ENCODE measurements at regions not wholly inside any gene's neighbourhood (a gene's known extent, or its start where the extent isn't known, plus 50 kb on each side); places are given as distances from the start of the nearest gene placed in this dataset.

GRCh38 chr9:81473708-81474107 lies 215.6 kb downstream of the TLE1 start:
- Histone ChIP-seq H3K36me3 (replicated peaks; ENCODE audit: insufficient read depth, low read depth) (no peaks in the 10 kb centered on the region), H4K20me1 (ENCODE audit: insufficient read depth, poor library complexity, severe bottlenecking) (no peaks in the 10 kb centered on the region), H3K9me2 (replicated peaks; ENCODE audit: insufficient read depth) (no peaks in the 10 kb centered on the region), H3K9me3 (ENCODE audit: low read depth) (no peaks in the 10 kb centered on the region), H2AFZ (no peak overlapping the region), H3K4me2 (no peak overlapping the region), H3K79me2 (no peaks in the 10 kb centered on the region), H3K4me3 (no peak overlapping the region), H3K4me1 (ENCODE audit: insufficient read depth) (no peaks in the 10 kb centered on the region), H3K27me3 (no peaks in the 10 kb centered on the region), H3K27ac (no peak overlapping the region)
- TF ChIP-seq EZH2phosphoT487 (IDR thresholded peaks at IDR 0.05; ENCODE audit: low read depth, severe bottlenecking, unreplicated experiment) (no peak), EZH2 (IDR thresholded peaks at IDR 0.05; ENCODE audit: borderline replicate concordance) (no peak), CTCF (IDR thresholded peaks at IDR 0.05; ENCODE audit: poor library complexity) (no peak)
- 89% methylated on average over 1 of the region's 1 CpG for WGBS (ENCODE audit: low lambda C conversion rate, missing lambda C conversion rate)
- no peak for DNase-seq (ENCODE audit: low spot score)

GRCh38 chr9:81473206-81473605 lies 216.1 kb downstream of the TLE1 start:
- TF ChIP-seq EZH2 (IDR thresholded peaks at IDR 0.05; ENCODE audit: borderline replicate concordance): no peak
- no peak for TF ChIP-seq EZH2phosphoT487 (IDR thresholded peaks at IDR 0.05; ENCODE audit: low read depth, severe bottlenecking, unreplicated experiment)
- no peak for TF ChIP-seq CTCF (IDR thresholded peaks at IDR 0.05; ENCODE audit: poor library complexity)
- 61% methylated on average over 2 of the region's 2 CpGs for WGBS (ENCODE audit: low lambda C conversion rate, missing lambda C conversion rate)

GRCh38 chr9:81472701-81473100 lies 216.6 kb downstream of the TLE1 start:
- Histone ChIP-seq H3K79me2 (no peaks in the 10 kb centered on the region), H3K4me3 (no peak overlapping the region), H3K4me2 (no peak overlapping the region), H3K9me2 (replicated peaks; ENCODE audit: insufficient read depth) (no peaks in the 10 kb centered on the region), H3K27me3 (no peaks in the 10 kb centered on the region), H3K9me3 (ENCODE audit: low read depth) (no peaks in the 10 kb centered on the region), H4K20me1 (ENCODE audit: insufficient read depth, poor library complexity, severe bottlenecking) (no peaks in the 10 kb centered on the region), H2AFZ (no peak overlapping the region), H3K4me1 (ENCODE audit: insufficient read depth) (no peaks in the 10 kb centered on the region), H3K36me3 (replicated peaks; ENCODE audit: insufficient read depth, low read depth) (no peaks in the 10 kb centered on the region), H3K27ac (no peak overlapping the region)
- TF ChIP-seq CTCF (IDR thresholded peaks at IDR 0.05; ENCODE audit: poor library complexity) (no peak), EZH2 (IDR thresholded peaks at IDR 0.05; ENCODE audit: borderline replicate concordance) (no peak), EZH2phosphoT487 (IDR thresholded peaks at IDR 0.05; ENCODE audit: low read depth, severe bottlenecking, unreplicated experiment) (no peak)
- no peak for DNase-seq (ENCODE audit: low spot score)
- WGBS (ENCODE audit: low lambda C conversion rate, missing lambda C conversion rate): 86% methylated on average over 10 of the region's 10 CpGs

More at GRCh38 chr9:81473206-81473605, 216.1 kb downstream of the TLE1 start:
- H3K4me1 ChIP-seq (ENCODE audit: insufficient read depth): no peaks in the 10 kb centered on the region
- no peaks in the 10 kb centered on the region for H3K9me2 ChIP-seq (replicated peaks; ENCODE audit: insufficient read depth)
- H3K36me3 ChIP-seq (replicated peaks; ENCODE audit: insufficient read depth, low read depth): no peaks in the 10 kb centered on the region
- no peak for DNase-seq (ENCODE audit: low spot score)
- H3K4me2 ChIP-seq: no peak overlapping the region
- no peaks in the 10 kb centered on the region for H3K79me2 ChIP-seq
- H3K9me3 ChIP-seq (ENCODE audit: low read depth): no peaks in the 10 kb centered on the region
- no peaks in the 10 kb centered on the region for H3K27me3 ChIP-seq
- H4K20me1 ChIP-seq (ENCODE audit: insufficient read depth, poor library complexity, severe bottlenecking): no peaks in the 10 kb centered on the region
- no peak overlapping the region for H2AFZ ChIP-seq
- H3K27ac ChIP-seq: no peak overlapping the region
- H3K4me3 ChIP-seq: no peak overlapping the region

GRCh38 chr9:81470864-81471263 lies 218.5 kb downstream of the TLE1 start:
- Histone ChIP-seq H4K20me1 (ENCODE audit: insufficient read depth, poor library complexity, severe bottlenecking) (no peaks in the 10 kb centered on the region), H2AFZ (no peak overlapping the region)

More at GRCh38 chr9:81470864-81471263, 218.5 kb downstream of the TLE1 start:
- no peaks in the 10 kb centered on the region for H3K9me3 ChIP-seq (ENCODE audit: low read depth)
- no peaks in the 10 kb centered on the region for H3K79me2 ChIP-seq
- no peaks in the 10 kb centered on the region for H3K9me2 ChIP-seq (replicated peaks; ENCODE audit: insufficient read depth)
- no peak for DNase-seq (ENCODE audit: low spot score)
- no peak overlapping the region for H3K27ac ChIP-seq
- no peak overlapping the region for H3K4me3 ChIP-seq
- no peak overlapping the region for H3K4me2 ChIP-seq
- H3K27me3 ChIP-seq: no peaks in the 10 kb centered on the region
- TF ChIP-seq EZH2phosphoT487 (IDR thresholded peaks at IDR 0.05; ENCODE audit: low read depth, severe bottlenecking, unreplicated experiment): no peak
- no peak for TF ChIP-seq EZH2 (IDR thresholded peaks at IDR 0.05; ENCODE audit: borderline replicate concordance)
- no peak for TF ChIP-seq CTCF (IDR thresholded peaks at IDR 0.05; ENCODE audit: poor library complexity)
- no peaks in the 10 kb centered on the region for H3K36me3 ChIP-seq (replicated peaks; ENCODE audit: insufficient read depth, low read depth)
- WGBS (ENCODE audit: low lambda C conversion rate, missing lambda C conversion rate): 30% methylated on average over 3 of the region's 3 CpGs
- no peaks in the 10 kb centered on the region for H3K4me1 ChIP-seq (ENCODE audit: insufficient read depth)

All from hepatocyte (in vitro differentiated cells).